Esophagus squamous epithelium (tissue), 5 donors: ENCODE measurements at regions not wholly inside any gene's neighbourhood (a gene's known extent, or its start where the extent isn't known, plus 50 kb on each side); places are given as distances from the start of the nearest gene placed in this dataset.

Experiments
- DNase-seq: peaks from one replicate; lab custom pipeline; 2025; lab: John Stamatoyannopoulos, UW
- H3K27ac ChIP-seq, 4 donors: fragments of 200-600 bp; sonication (generic); one replicate each; pipeline ENCODE4 v1.5.1; 2016 to 2019; ENCODE audit warnings: mild to moderate bottlenecking in 1 of 4
- H3K27me3 ChIP-seq, 4 donors: fragments of 200-600 bp; sonication (generic); 1 replicate in 3 of 4; 2 replicates in 1 of 4; pipeline versions ENCODE4 v1.5.1 to v1.6.0; 2017 to 2021; ENCODE audit warnings: antibody characterized with exemption in 1 of 4
- H3K36me3 ChIP-seq, 3 donors: fragments of 200-600 bp; sonication (generic); one replicate each; pipeline ENCODE4 v1.5.1; 2016 to 2019
- H3K4me1 ChIP-seq, 3 donors: fragments of 200-600 bp; sonication (generic); one replicate each; pipeline ENCODE4 v1.5.1; 2017 to 2019
- H3K4me3 ChIP-seq, 4 donors: fragments of 200-600 bp; sonication (generic); 1 replicate in 3 of 4; 2 replicates in 1 of 4; pipeline ENCODE4 v1.5.1; 2016 to 2019; ENCODE audit warnings: mild to moderate bottlenecking in 2 of 4, moderate library complexity in 1 of 4
- H3K9me3 ChIP-seq, 3 donors: fragments of 200-600 bp; sonication (generic); one replicate each; pipeline ENCODE4 v1.5.1; 2016 to 2019
- POLR2A ChIP-seq, 4 donors: fragments of 450-650 bp; IDR thresholded peaks; one replicate each; pipeline ENCODE4 v1.6.1; 2017; ENCODE audit warnings: antibody characterized with exemption in 4 of 4, mild to moderate bottlenecking in 4 of 4, moderate library complexity in 3 of 4
- WGBS, 2 donors: methylation state at CpG; one replicate each; pipeline ENCODE4 v1.1.5; 2018; 5-methylcytosine and 5-hydroxymethylcytosine counted together
- intact Hi-C: fragments of 100-400 bp; cut with DNase I; formaldehyde crosslinking; loops from one replicate; pipeline ENCODE4 v1.15.0; 2022
- TF ChIP-seq, protein P1 (sequence below), 6 experiments: fragments of 450-650 bp in 4 of 6; fragments of 200-600 bp in 2 of 6; sonication (generic) in 2 of 6; IDR thresholded peaks; one replicate each; pipeline ENCODE4 v1.5.1; 2016 to 2019; ENCODE audit warnings: antibody characterized with exemption in 6 of 6, mild to moderate bottlenecking in 4 of 6, moderate library complexity in 4 of 6
- donor health status: DM: yes; HTN: yes; CAD: no.

DNA sequence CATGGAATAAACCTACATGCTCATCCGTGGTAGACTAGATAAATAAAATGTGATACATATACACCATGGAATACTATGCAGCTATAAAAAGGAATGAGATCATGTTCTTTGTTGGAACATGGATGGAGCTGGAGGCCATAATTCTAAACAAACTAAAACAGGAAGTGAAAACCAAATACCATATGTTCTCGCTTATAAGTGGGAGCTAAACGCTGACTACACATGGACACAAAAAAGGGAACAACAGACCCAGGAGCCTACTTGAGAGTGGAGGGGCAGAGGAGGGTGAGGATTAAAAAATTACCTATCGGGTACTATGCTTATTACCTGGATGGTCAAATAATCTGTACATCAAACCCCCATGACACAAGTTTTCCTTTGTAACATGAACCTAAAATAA, 68.7 kb upstream of the SEC61G start:
- WGBS, 2 donors = 78 to 82% methylated on average over 4 of the region's 4 CpGs
- intact Hi-C loops = no loop called here
- no peak for DNase-seq
- TF ChIP-seq, protein P1, sequence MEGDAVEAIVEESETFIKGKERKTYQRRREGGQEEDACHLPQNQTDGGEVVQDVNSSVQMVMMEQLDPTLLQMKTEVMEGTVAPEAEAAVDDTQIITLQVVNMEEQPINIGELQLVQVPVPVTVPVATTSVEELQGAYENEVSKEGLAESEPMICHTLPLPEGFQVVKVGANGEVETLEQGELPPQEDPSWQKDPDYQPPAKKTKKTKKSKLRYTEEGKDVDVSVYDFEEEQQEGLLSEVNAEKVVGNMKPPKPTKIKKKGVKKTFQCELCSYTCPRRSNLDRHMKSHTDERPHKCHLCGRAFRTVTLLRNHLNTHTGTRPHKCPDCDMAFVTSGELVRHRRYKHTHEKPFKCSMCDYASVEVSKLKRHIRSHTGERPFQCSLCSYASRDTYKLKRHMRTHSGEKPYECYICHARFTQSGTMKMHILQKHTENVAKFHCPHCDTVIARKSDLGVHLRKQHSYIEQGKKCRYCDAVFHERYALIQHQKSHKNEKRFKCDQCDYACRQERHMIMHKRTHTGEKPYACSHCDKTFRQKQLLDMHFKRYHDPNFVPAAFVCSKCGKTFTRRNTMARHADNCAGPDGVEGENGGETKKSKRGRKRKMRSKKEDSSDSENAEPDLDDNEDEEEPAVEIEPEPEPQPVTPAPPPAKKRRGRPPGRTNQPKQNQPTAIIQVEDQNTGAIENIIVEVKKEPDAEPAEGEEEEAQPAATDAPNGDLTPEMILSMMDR (IDR thresholded peaks at IDR 0.05) = no peak
- no peak for TF ChIP-seq POLR2A (IDR thresholded peaks at IDR 0.05)
- Histone ChIP-seq H3K4me3 (no peak overlapping the region), H3K36me3 (no peaks in the 10 kb centered on the region), H3K9me3 (no peaks in the 10 kb centered on the region), H3K4me1 (peaks cover 0 to 49% (median 21%) of the 10 kb centered on the region in 3 donors), H3K27me3 (no peaks in the 10 kb centered on the region), H3K27ac (no peak overlapping the region)

DNA sequence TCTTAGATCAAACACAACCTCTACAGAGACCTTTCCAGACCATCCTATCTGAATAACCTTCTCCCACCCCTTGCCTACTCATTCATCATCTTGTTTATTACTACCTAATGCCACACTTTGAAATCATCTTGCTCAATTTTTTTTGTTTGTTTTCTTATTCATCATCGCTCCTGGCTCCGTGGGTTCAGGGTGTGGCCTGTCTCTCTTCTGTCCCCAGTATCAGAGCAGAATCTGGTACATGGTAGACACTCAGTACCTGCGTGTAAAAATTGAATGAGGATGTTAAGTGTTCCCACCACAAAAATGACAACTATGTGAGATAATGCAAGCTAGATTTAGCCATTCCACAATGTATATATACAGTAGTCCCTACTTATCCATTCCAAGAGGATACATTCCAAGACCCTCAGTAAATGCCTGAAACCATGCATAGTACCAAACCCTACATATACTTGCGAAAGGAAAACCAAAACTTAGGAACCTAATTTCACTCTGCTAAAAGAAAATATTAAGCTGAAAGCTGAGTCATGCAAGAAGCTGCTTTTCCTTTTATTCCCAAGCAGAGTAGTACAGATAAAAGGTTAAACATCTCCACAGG, 72.1 kb upstream of the SEC61G start:
- Histone ChIP-seq H3K9me3 (no peaks in the 10 kb centered on the region), H3K4me3 (peak overlapping the region in 1 of 4 donors; percentile 10), H3K27me3 (no peaks in the 10 kb centered on the region), H3K27ac (peak overlapping the region; percentile 18 to 55 (median 34)), H3K4me1 (peaks cover 0 to 18% (median 0%) of the 10 kb centered on the region in 3 donors), H3K36me3 (no peaks in the 10 kb centered on the region)
- intact Hi-C loops = no loop called here
- TF ChIP-seq, protein P1 (IDR thresholded peaks at IDR 0.05) = no peak
- TF ChIP-seq POLR2A (IDR thresholded peaks at IDR 0.05) = no peak
- DNase-seq = no peak
- WGBS, 2 donors = 43 to 61% methylated on average over 4 of the region's 4 CpGs

DNA sequence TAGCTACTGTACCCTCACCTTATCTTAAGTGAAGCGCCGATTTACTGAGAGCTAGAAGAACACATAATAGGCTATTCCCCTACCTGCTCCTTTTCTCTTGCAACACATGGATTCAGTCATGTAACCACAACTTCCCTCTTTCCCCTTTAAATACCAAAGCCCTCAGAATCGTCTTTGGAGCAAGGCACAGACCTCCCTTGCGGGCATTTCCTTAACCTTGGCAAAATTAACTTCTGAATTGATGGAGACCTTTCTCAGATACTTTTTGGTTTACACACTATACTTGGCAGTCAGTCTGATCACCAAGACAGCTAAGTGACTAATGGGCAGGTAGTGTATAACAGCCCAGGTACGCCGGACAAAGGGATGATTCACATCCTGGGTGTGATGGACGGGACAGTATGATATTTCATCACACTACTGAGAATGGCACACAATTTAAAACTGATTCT, 72.7 kb upstream of the SEC61G start:
- Histone ChIP-seq H3K36me3 (no peaks in the 10 kb centered on the region), H3K4me1 (peaks cover 0 to 16% (median 0%) of the 10 kb centered on the region in 3 donors), H3K27me3 (no peaks in the 10 kb centered on the region), H3K4me3 (peak overlapping the region in 1 of 4 donors; percentile 10), H3K9me3 (no peaks in the 10 kb centered on the region), H3K27ac (peak overlapping the region; percentile 18 to 55 (median 34))
- no peak for DNase-seq
- TF ChIP-seq, protein P1 (IDR thresholded peaks at IDR 0.05) = no peak
- no peak for TF ChIP-seq POLR2A (IDR thresholded peaks at IDR 0.05)
- 37% methylated on average over 7 of the region's 7 CpGs for WGBS, 2 donors
- intact Hi-C loops = no loop called here

DNA sequence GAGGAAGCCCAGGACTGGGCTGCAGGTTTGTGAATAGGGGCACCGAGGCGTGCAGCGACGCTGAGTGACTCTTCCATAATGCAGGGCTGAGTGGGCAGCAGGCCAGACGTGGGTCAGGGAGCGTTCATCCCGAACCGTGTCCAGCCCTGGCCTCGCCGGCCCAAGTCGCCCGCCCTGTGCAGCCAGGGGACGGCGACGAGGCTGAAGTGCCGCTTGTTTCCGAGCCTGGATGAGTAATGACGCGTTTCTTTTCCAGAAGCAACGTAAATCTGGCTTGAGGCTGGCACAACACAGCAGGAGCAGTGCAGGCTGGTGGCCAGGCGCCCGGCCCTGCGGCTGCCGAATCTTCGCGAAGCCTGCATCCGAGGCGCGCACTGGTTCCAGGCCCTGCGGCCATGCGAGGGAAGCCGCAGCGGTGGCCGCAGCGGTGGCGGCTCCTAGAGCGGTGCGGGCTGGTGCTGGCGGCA, 74.0 kb upstream of the SEC61G start:
- intact Hi-C loops = no loop called here
- TF ChIP-seq, protein P1 (IDR thresholded peaks at IDR 0.05) = no peak
- no peak for TF ChIP-seq POLR2A (IDR thresholded peaks at IDR 0.05)
- no peaks in the 10 kb centered on the region for H3K36me3 ChIP-seq
- H3K9me3 ChIP-seq = no peaks in the 10 kb centered on the region
- no peak for DNase-seq
- H3K27ac ChIP-seq = no peak overlapping the region
- H3K27me3 ChIP-seq = no peaks in the 10 kb centered on the region
- H3K4me1 ChIP-seq = peaks cover 0 to 22% (median 5%) of the 10 kb centered on the region in 3 donors
- WGBS, 2 donors = 93 to 95% methylated on average over 19 to 31 of the region's 39 CpGs
- no peak overlapping the region for H3K4me3 ChIP-seq

DNA sequence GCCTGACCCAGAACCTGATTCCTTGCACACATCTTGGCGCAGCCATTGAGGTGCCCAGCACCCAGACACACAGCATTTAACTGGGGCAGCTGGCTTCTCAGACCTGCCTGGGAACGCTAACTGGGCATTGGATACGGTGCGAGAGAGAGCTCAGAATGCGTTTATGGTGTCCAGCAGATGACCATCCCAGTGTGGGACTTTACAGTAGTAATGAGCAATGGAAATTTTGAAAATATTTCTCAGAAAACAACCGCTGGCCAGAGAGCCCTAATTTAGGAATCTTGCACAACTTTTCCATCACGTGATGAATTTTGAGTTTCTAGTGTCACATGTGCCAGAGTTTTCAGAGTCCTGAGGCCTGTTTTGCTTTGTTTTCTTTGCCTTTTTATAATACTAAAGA, 78.2 kb upstream of the SEC61G start:
- no peak for DNase-seq
- intact Hi-C loops = no loop called here
- WGBS, 2 donors = 81 to 86% methylated on average over 7 of the region's 7 CpGs
- no peaks in the 10 kb centered on the region for H3K36me3 ChIP-seq
- H3K4me3 ChIP-seq = no peak overlapping the region
- peak overlapping the region in 2 of 4 donors; percentile 60 to 70 for H3K27ac ChIP-seq
- H3K4me1 ChIP-seq = peaks cover 0 to 31% (median 13%) of the 10 kb centered on the region in 3 donors
- TF ChIP-seq, protein P1 (IDR thresholded peaks at IDR 0.05) = no peak
- no peak for TF ChIP-seq POLR2A (IDR thresholded peaks at IDR 0.05)
- H3K27me3 ChIP-seq = no peaks in the 10 kb centered on the region
- no peaks in the 10 kb centered on the region for H3K9me3 ChIP-seq
